GM12878 (cell line): ENCODE measurements at regions not wholly inside any gene's neighbourhood (a gene's known extent, or its start where the extent isn't known, plus 50 kb on each side); places are given as distances from the start of the nearest gene placed in this dataset.

ENCODE experiments used
- MYB ChIP-seq: fragments of 150-350 bp; IDR thresholded peaks from 2 replicates; pipeline ENCODE4 v1.6.1; 2014; ENCODE audit warnings: mild to moderate bottlenecking, low read depth, low read length, borderline replicate concordance
- TF ChIP-seq, protein P1 (sequence below): IDR thresholded peaks from 2 replicates; pipeline ENCODE4 v1.6.1; 2011; ENCODE audit warnings: low read depth, mild to moderate bottlenecking, low read length, moderate library complexity, borderline replicate concordance; ENCODE audit errors: extremely low read depth
- TF ChIP-seq, protein P2 (sequence below), 3 experiments: IDR thresholded peaks in 2 of 3; conservative IDR thresholded peaks in 1 of 3; 2 replicates each; pipeline ENCODE4 v1.5.1; 2011; ENCODE audit warnings: low read depth in 3 of 3, low read length in 3 of 3, mild to moderate bottlenecking in 3 of 3, control low read depth in 2 of 3, moderate library complexity in 2 of 3, inconsistent platforms in 1 of 3, mixed read lengths in 1 of 3; ENCODE audit not compliant: control insufficient read depth in 2 of 3, insufficient read depth in 1 of 3; ENCODE audit errors: extremely low read depth in 1 of 3

DNA sequence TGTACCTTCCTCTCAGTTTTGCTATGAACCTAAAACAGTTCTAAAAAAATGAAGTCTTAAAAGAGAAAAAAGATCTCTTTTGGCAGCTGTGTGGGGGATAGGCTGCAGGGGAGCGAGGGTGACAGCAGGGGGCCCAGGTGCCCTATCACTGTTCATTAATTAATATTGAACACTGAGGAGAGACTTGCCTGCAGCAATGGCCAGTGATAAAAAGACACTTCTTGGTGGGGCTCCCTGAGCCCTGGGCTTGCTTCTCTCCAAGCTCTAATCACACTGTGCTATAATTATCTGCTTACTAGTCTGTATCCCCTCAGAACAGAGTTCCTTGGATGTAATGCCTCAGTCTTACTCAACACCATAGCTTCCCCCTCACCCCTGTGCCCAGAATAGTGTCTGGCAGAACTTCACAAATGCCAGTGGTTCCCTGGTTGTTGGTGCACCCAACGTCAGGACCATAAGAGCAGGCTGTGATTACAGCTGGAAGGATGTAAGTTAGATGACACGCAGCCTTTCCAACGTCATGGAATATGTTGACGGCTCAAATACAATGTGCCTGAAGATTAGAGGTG is 52.0 kb upstream of the IRX6 start:
- TF ChIP-seq, protein P1, sequence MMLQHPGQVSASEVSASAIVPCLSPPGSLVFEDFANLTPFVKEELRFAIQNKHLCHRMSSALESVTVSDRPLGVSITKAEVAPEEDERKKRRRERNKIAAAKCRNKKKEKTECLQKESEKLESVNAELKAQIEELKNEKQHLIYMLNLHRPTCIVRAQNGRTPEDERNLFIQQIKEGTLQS = no peak
- TF ChIP-seq, protein P2, sequence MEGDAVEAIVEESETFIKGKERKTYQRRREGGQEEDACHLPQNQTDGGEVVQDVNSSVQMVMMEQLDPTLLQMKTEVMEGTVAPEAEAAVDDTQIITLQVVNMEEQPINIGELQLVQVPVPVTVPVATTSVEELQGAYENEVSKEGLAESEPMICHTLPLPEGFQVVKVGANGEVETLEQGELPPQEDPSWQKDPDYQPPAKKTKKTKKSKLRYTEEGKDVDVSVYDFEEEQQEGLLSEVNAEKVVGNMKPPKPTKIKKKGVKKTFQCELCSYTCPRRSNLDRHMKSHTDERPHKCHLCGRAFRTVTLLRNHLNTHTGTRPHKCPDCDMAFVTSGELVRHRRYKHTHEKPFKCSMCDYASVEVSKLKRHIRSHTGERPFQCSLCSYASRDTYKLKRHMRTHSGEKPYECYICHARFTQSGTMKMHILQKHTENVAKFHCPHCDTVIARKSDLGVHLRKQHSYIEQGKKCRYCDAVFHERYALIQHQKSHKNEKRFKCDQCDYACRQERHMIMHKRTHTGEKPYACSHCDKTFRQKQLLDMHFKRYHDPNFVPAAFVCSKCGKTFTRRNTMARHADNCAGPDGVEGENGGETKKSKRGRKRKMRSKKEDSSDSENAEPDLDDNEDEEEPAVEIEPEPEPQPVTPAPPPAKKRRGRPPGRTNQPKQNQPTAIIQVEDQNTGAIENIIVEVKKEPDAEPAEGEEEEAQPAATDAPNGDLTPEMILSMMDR (IDR thresholded peaks at IDR 0.05 in 2 of 3, conservative IDR thresholded peaks at IDR 0.05 in 1 of 3; ENCODE audit: control insufficient read depth in 2 of 3, extremely low read depth in 1 of 3, insufficient read depth in 1 of 3, low read depth in 3 of 3, low read length in 3 of 3) = no peak
- no peak for TF ChIP-seq MYB
